ENCODE measurements at regions not wholly inside any gene's neighbourhood (a gene's known extent, or its start where the extent isn't known, plus 50 kb on each side); places are given as distances from the start of the nearest gene placed in this dataset.
"Not testable (repeated sequence)": the region's sequence is repeated elsewhere in the genome, so short reads cannot be mapped to it uniquely, and the experiment has no call there.

DNA sequence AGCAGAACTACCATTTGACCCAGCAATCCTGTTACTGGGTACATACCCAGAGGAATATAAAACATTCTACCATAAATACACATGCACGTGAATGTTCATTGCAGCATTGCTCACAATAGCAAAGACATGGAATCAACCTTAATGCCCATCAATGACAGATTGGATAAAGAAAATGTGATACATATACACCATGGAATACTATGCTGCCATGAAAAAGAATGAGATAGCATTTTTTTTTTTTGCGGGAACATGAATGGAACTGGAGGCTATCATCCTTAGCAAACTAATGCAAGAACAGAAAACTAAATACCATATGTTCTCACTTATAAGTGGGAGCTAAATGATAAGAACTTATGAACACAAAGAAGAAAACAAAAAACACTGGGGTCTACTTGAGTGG is 72.5 kb upstream of the C1GALT1C1 start:
- not testable (repeated sequence) for DNase-seq (ENCODE audit: low read depth)

DNA sequence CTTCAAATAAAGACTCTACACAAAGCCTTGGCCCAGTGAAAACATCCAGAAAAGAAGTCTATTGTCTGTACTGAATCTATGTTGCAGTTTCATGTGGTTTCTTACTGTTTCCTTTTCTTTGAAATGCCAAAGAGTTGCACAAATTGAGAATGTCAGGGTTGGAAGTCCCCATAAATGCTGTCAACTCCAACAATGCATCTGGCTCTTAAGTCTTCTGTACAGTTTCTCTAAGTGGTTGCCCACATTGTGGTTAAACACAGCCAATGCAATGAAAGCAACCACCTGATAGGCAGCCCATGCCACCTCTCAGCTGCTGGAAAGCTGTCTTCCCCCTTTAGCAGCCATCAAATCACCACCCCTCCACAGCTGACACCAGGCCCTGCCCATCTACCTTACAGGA is 67.2 kb upstream of the C1GALT1C1 start:
- DNase-seq (ENCODE audit: low read depth), result no peak

DNA sequence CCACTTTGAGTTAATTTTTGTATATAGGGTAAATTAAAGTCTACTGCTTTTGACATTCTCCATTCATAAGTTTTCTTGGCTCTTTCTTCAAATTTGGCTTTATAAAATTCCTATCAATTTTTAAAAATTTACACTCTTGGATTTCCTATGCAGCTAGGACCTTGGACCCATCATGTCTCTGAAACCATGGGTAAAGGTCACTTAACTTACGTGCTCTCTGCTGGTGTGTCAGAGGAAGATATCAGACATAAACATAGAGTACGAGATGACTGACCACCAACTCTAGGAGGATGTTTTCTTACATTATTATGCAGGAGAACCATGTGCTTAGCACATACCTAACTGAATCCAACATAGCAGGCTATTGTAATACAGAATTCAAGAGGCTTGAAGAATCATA is 62.5 kb upstream of the C1GALT1C1 start:
- DNase-seq (ENCODE audit: low read depth), result no peak

DNA sequence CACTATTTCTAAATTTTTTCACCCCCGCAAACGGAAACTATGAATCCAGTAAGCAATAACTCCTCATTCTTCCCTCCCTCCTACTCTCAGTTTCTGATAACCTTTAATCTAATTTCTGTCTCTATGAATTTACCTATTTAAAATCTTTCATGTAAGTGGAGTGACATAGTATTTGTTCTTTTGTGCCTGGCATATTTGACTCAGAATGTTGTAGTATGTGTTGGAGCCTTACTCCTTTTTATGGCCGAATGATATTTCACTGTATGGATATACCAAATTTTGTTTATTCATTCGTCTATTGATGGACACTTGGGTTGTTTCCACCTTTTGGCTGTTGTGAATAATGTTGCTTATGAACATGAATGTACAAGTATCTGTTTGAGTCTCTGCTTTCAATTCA is 61.1 kb upstream of the C1GALT1C1 start:
- DNase-seq (ENCODE audit: low read depth), result no peak

DNA sequence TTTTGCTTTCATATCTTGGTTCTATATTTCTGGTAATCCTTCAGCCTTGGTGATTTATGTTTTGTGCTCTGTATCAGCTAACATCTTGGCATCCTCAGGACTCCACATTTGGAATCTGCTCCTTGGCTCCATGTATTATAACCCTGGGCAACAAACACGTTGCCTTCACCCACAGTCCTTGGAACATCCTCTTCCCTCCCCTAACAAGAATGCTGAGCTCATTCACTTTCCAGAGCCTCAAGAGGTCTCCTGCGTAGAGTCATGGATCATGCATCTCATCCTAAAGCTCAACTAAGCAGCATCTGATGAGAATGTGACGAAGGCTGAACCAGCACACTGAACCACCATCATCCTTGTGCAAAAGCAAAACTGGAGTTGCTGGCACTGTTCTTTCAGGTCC is 60.5 kb upstream of the C1GALT1C1 start:
- DNase-seq (ENCODE audit: low read depth), result no peak

DNA sequence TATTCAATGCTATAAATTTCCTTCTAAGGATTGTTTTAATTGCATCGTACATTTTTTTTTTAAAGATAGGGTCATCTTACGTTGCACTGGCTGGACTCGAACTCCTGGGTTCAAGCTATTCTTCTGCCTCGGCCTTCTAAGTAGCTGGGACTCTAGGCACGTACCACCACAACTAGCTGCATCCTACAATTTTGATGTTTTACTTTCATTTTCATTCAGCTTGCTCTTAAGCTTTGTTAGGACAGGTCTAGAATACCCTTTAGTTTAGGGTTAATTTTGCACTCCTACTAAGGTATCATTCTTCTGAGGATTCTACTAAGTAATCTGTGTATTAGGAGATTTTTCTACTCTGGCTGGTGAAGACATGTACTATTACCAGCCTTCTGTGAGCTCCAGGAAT is 50.2 kb upstream of the C1GALT1C1 start:
- no peak for DNase-seq (ENCODE audit: low read depth)
